SJCRH30 (cell line): ENCODE measurements at regions not wholly inside any gene's neighbourhood (a gene's known extent, or its start where the extent isn't known, plus 50 kb on each side); places are given as distances from the start of the nearest gene placed in this dataset.

Experiments
- DNase-seq, 2 experiments: peaks; one replicate each; pipeline ENCODE4 v3.0.0-alpha.2; 2015 to 2020
- H3K27ac ChIP-seq: fragments of 250-450 bp; sonication (Bioruptor Pico); 2 replicates; pipeline ENCODE4 v1.5.1; 2020; ENCODE audit warnings: mild to moderate bottlenecking, moderate library complexity
- H3K27me3 ChIP-seq: fragments of 250-450 bp; sonication (Bioruptor Pico); 2 replicates; pipeline ENCODE4 v1.5.1; 2020; ENCODE audit warnings: mild to moderate bottlenecking, moderate library complexity
- H3K36me3 ChIP-seq: fragments of 250-450 bp; sonication (Bioruptor Pico); 2 replicates; pipeline ENCODE4 v1.5.1; 2020; ENCODE audit warnings: mild to moderate bottlenecking, moderate library complexity
- H3K4me1 ChIP-seq: fragments of 250-450 bp; sonication (Bioruptor Pico); 2 replicates; pipeline ENCODE4 v1.5.1; 2020; ENCODE audit warnings: mild to moderate bottlenecking, moderate library complexity
- H3K4me3 ChIP-seq: fragments of 250-450 bp; sonication (Bioruptor Pico); 2 replicates; pipeline ENCODE4 v1.5.1; 2020; ENCODE audit warnings: mild to moderate bottlenecking, moderate library complexity
- H3K9me3 ChIP-seq: fragments of 250-450 bp; sonication (Bioruptor Pico); replicated peaks from 2 replicates; pipeline ENCODE4 v1.5.1; 2020; ENCODE audit warnings: mild to moderate bottlenecking, moderate library complexity

DNA sequence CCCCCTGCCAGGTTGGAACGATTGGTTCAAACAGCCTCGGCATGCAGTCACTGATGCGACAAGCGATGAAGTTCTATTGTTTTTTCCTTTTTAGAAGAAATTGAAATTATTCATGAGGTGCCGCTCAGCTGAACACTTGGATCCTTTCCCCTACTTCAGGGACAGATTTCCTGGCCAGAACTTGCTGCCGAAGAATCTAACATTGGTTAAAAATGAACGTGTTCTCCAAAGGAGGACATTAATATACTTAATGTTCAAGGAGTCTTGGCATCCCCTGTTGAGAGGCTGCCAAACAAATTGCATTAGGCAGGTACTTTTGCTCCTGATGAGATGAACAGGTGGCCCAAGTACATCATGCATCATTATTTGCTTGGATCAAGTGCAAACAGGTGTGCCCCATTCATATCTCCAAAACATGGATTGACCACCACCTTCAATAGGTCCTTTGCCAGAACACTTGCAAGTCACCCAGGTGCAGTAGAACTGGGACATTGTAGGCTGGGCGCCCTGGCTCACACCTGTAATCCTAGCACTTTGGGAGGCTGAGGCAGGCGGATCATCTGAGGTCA is 437.2 kb downstream of the HAPSTR1 start:
- no peak for DNase-seq
- Histone ChIP-seq H3K4me3 (no peak overlapping the region), H3K27ac (no peak overlapping the region), H3K36me3 (no peaks in the 10 kb centered on the region), H3K27me3 (no peaks in the 10 kb centered on the region), H3K4me1 (no peaks in the 10 kb centered on the region), H3K9me3 (no peaks in the 10 kb centered on the region)

DNA sequence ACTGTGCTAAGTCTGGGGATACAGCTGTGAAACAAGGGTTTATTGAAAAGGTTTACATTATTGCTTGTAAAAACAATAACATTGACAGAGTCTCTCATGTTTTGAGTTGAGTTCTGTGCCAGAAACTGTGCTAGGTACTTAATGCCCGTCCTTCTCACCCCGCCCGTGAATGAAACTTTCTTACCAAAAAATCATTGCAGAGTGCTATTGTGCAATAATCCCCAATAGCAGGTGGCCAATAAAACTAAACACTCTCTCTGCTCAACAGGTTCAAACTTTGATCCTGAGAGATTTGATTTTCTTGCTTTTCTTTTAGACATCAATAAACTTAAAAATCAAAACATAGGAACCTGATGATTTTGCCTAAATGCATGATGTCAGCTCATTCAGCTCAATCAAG is 441.6 kb downstream of the HAPSTR1 start:
- no peaks in the 10 kb centered on the region for H3K9me3 ChIP-seq
- no peaks in the 10 kb centered on the region for H3K27me3 ChIP-seq
- H3K36me3 ChIP-seq = no peaks in the 10 kb centered on the region
- DNase-seq = no peak
- no peaks in the 10 kb centered on the region for H3K4me1 ChIP-seq
- H3K4me3 ChIP-seq = no peak overlapping the region
- H3K27ac ChIP-seq = no peak overlapping the region

DNA sequence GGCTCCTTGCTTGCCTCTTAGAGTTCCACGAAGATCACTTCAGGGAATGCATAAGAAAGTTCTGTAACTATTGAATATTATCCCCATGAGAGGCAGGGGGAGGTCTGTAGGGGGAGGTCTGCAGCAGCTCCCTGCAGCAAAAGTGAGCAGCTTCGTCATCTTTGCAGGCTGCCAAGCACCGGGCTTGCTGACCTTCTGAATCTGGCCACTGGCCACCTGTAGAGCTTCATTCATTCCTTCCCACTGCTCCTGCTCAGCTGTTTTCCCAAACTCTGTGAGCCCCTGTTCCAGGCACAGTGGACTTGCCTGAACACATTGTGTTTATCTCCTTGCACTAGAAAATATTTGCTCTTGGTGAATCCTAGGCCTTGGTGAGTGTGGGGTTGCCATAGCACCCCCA is 443.3 kb downstream of the HAPSTR1 start:
- Histone ChIP-seq H3K9me3 (no peaks in the 10 kb centered on the region), H3K36me3 (no peaks in the 10 kb centered on the region), H3K4me1 (no peaks in the 10 kb centered on the region), H3K27me3 (no peaks in the 10 kb centered on the region), H3K4me3 (no peak overlapping the region), H3K27ac (no peak overlapping the region)
- DNase-seq = no peak

DNA sequence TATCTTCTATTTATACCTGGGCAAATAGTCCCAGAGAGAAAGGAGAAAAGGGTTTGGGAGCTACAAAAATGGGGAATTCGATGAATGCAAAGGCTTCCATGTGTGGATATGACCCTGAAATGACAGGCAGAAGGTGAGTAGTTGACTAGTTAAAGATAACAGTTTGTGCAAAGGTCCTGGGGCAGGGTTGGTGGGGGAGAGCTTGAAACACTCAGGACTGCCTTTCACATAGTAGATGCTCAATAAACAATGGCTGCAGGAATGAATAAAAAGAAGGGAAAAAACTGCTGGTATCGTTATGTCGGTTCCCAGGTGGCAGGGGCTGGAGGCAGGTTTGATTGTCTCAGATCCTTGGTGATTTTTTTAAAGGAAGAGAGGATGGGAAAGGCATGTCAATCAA is 445.5 kb downstream of the HAPSTR1 start:
- Histone ChIP-seq H3K36me3 (no peaks in the 10 kb centered on the region), H3K27me3 (no peaks in the 10 kb centered on the region), H3K27ac (no peak overlapping the region), H3K4me3 (no peak overlapping the region), H3K9me3 (no peaks in the 10 kb centered on the region), H3K4me1 (no peaks in the 10 kb centered on the region)
- no peak for DNase-seq

DNA sequence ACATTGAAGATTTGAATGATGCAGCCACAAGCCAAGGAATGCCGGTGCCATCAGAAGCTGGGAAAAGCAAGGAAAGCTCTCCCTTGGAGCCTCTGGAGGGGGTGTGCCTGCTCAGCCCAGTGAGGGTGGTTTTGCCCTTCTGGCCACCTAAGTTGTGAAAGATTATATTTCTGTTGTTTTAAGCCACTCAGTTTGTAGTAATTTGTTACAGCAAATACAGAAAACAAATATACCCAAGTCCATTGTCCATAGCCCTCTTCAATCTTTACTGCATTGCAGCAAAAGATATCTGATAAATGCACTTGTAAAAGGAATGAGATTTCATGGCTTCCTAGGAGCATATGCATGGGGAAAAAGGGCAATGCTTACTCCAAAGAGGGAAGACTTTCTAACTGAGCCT is 447.9 kb downstream of the HAPSTR1 start:
- H3K4me1 ChIP-seq = no peaks in the 10 kb centered on the region
- no peaks in the 10 kb centered on the region for H3K9me3 ChIP-seq
- H3K27me3 ChIP-seq = no peaks in the 10 kb centered on the region
- H3K4me3 ChIP-seq = no peak overlapping the region
- no peaks in the 10 kb centered on the region for H3K36me3 ChIP-seq
- no peak overlapping the region for H3K27ac ChIP-seq
- DNase-seq = no peak

DNA sequence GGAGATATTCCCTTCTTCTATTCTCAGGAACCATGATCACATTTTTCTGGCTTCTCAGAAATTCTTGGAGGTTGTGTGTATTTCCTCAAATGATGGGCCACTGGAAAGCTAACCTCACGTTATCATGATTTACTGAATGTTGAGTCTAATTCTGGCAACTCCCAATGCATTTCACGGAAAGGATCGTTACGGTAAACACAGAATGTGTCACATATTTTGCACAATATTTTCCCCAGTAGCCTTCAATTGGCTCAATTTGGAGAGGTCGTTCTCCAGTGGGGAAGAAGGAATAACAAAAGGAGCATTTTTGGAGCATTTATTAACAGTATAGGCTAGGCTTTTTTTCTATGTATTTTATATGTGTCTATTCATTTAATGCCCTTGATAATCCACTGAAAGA is 450.3 kb downstream of the HAPSTR1 start:
- Histone ChIP-seq H3K4me3 (no peak overlapping the region), H3K36me3 (no peaks in the 10 kb centered on the region), H3K27ac (no peak overlapping the region), H3K9me3 (no peaks in the 10 kb centered on the region), H3K4me1 (no peaks in the 10 kb centered on the region), H3K27me3 (no peaks in the 10 kb centered on the region)
- DNase-seq = no peak

DNA sequence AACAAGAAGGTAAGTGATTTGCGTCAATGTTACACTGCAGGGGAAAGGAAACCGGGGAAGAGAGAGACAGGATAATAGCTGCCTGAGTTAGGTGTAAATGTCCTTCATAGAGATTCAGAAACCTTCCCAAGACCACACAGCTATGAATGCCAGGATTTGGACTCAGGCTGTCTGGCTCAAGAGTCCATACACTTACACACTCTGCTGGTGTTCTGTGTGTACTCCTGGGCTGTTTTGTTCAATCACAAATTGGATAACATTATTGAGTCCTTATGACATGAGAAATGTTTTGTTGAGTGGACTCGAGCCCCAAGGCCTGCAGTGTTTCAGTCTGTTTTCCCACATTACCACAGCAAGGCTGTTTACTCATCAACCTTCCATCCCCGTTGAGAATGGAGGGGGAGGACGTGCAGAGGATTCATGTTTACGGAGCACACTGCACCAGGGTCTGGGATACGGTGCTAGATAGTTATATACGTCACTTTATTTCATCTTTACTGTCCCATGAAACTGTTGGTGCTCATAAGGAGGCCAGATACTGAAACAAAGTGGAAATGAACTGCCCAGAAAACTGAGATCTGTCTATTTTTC is 450.8 kb downstream of the HAPSTR1 start:
- H3K9me3 ChIP-seq = no peaks in the 10 kb centered on the region
- H3K27me3 ChIP-seq = no peaks in the 10 kb centered on the region

DNA sequence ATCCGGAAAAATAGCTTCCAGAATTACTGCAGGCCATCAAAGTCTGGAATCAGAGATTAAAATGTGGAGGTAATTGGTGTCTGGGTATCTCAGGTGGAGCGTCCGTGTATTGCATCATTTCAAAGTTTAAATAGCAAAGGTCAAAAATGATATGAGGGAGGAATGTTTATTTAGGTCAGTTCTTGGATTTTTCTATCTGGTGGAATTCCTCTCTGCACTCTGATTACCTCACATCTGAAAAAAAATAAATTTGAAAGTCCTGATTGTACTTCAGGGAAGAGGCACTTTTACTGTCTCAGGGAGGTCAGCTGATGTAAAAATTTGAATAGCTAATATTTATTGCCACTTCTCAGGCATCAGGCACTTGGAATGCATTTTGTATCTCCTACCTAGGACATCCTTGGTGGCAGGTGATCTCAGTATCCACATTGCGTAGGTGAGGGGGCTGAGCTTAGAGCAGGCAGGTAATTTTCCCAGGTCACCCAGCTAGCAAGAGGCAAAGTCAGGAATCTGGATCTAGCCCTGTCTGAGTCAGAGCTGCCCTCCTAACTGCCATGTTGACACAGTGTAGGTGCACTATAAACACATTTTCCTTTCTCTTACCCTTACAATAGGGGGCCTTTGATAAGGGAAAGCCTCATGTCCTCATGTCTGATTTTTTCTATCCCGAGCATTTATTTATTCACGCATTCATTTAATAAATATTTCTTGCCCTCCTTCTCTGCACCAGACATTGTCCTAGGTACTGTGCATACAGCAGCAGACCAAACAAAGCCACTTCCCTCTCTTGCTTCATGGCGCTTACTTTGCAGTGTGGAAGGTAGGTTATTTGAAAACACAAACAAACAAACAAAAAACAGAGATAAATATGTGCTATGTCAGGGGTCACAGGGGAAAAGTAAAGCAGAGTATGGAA is 454.3 kb downstream of the HAPSTR1 start:
- Histone ChIP-seq H3K4me1 (no peaks in the 10 kb centered on the region), H3K9me3 (no peaks in the 10 kb centered on the region), H3K27ac (no peak overlapping the region), H3K36me3 (no peaks in the 10 kb centered on the region), H3K27me3 (no peaks in the 10 kb centered on the region), H3K4me3 (no peak overlapping the region)
- no peak for DNase-seq

More for the DNA sequence above, 450.8 kb downstream of the HAPSTR1 start:
- Histone ChIP-seq H3K36me3 (no peaks in the 10 kb centered on the region), H3K27ac (no peak overlapping the region), H3K4me3 (no peak overlapping the region), H3K4me1 (no peaks in the 10 kb centered on the region)
- DNase-seq = no peak

DNA sequence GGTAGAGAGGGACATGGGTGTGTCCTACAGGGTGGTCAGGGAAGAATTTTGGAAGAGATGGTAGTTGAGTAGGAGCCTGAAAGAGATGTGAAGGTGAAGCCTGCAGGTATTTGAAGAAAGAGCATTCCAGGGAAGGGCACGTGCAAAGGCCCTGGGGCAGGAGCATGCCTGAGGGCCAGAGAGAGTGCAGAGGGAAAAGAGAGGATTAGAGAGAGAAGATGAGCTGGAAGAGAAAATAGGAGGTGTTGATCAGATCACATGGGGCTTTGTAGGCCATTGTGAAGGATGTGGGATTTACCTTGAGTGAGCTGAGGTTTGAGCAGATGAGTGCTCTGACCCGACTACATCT is 455.0 kb downstream of the HAPSTR1 start:
- Histone ChIP-seq H3K27me3 (no peaks in the 10 kb centered on the region), H3K4me3 (no peak overlapping the region), H3K27ac (no peak overlapping the region), H3K4me1 (no peaks in the 10 kb centered on the region), H3K36me3 (no peaks in the 10 kb centered on the region), H3K9me3 (no peaks in the 10 kb centered on the region)
- no peak for DNase-seq

DNA sequence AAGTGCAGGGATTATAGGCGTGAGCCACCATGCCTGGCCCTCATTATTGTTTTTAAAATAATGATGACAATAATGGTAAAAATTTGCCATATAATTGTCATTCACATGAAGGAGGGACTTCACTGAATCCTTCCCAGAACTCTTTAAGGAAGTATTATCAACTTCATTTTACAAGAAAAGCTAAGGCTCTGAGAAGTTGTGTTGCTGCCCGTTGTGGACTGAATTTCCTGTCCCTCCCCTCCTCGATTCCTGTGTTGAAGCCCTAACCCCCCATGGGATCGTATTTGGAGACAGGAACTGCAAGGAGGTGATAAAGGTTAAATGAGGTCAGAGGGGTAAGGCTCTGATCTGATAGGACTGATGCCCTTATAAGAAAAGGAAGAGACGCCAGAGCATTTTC is 458.0 kb downstream of the HAPSTR1 start:
- H3K4me1 ChIP-seq = no peaks in the 10 kb centered on the region
- H3K9me3 ChIP-seq = no peaks in the 10 kb centered on the region
- H3K27me3 ChIP-seq = no peaks in the 10 kb centered on the region
- no peak for DNase-seq
- H3K36me3 ChIP-seq = no peaks in the 10 kb centered on the region
- no peak overlapping the region for H3K27ac ChIP-seq
- H3K4me3 ChIP-seq = no peak overlapping the region

DNA sequence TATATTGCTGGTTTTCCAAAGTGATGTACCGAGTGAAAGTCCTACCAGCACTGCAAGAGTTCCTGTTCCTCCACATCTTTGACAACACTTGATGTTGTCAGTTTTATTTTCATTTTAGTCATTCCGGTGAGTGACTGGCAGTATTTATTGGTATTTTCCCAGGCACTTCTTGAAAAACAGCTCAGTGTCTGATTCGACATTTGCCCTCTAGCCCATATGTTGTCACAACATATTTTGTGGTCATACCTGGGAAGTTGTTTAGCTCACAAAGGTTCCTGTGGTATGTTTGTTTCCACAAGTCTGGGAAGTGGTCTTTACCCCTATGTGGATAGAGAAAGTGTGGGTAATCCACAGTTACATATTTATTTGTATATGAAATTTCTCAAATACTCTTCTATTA is 463.6 kb downstream of the HAPSTR1 start:
- Histone ChIP-seq H3K9me3 (no peaks in the 10 kb centered on the region), H3K4me1 (no peaks in the 10 kb centered on the region), H3K4me3 (no peak overlapping the region), H3K27ac (no peak overlapping the region), H3K27me3 (no peaks in the 10 kb centered on the region), H3K36me3 (no peaks in the 10 kb centered on the region)
- no peak for DNase-seq

DNA sequence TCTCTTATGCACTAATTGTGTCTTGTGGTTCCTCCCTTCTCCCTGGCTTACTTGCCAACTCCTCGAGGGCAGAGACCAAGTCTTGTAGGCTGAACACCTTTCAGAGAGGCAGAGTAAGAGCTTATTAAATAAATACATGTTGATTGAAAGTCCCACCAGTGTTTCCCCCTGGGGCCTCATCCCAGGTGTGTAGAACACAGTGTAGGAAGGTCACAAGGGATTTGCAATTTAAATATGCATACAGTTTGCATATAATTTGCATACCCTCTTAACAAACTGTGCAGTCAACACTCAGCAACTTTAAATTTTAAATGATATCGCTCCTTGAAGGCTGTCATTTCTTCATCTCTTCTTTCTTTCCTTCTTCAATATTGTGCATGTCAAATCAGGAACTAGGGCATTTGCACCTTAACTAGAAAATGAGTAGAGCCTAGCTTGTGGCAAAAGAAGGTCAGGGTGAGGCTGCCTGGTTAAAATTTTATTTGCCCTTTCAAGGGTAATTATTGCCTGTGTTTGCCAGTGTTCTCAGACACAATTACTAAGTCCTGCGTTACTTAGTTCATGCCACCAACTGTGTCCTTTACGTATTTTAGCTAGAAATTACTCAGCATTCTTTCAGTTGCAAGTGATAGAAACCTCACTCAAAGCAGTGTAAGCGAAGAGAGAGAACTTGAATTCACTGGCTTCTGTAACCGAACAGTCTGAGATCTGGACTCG is 465.7 kb downstream of the HAPSTR1 start:
- DNase-seq = no peak
- Histone ChIP-seq H3K9me3 (no peaks in the 10 kb centered on the region), H3K27me3 (no peaks in the 10 kb centered on the region), H3K4me1 (no peaks in the 10 kb centered on the region), H3K36me3 (no peaks in the 10 kb centered on the region), H3K27ac (no peak overlapping the region), H3K4me3 (no peak overlapping the region)

DNA sequence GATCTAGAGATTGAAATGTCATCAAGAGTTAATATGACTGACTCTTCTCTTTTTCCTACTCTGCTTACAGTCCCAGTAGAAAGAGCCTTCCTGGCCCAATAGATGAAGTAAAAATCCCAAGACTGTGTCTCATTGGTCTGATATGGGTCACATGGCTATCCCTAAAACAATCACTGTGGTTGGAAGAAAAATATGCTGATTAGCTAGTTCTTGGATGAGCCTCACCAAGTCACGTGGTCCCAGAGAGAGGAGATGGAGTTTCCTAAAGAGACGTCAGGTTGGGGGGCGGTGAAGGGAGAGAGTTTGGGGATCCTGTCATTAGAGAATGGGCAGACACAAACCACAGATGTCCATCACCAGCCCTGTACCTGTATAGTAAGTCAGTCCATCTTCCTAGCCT is 466.3 kb downstream of the HAPSTR1 start:
- no peaks in the 10 kb centered on the region for H3K9me3 ChIP-seq

DNA sequence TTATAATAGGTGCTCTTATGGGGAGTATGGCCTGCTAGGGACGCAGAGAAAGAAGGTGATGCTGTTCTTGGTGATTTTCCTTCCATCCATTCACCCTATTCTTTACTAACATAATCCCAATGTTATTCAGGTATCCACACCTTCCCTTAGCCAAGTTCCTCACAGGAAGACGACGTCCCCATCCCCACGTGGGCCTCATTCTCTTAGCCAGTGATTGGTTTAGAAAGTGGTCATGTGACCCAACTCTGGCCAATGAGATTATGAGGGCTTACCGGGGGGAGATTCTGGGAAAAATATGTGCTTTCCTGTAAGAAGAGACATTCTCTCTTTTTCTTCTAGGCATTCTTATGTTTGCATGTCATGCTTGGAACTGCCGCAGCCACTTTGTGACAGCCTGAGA is 474.7 kb downstream of the HAPSTR1 start:
- no peak for DNase-seq
- no peaks in the 10 kb centered on the region for H3K36me3 ChIP-seq
- H3K4me3 ChIP-seq = no peak overlapping the region
- H3K27me3 ChIP-seq = no peaks in the 10 kb centered on the region
- H3K27ac ChIP-seq = no peak overlapping the region
- no peaks in the 10 kb centered on the region for H3K4me1 ChIP-seq
- H3K9me3 ChIP-seq = no peaks in the 10 kb centered on the region

More for the DNA sequence above, 466.3 kb downstream of the HAPSTR1 start:
- DNase-seq = no peak
- Histone ChIP-seq H3K4me1 (no peaks in the 10 kb centered on the region), H3K27ac (no peak overlapping the region), H3K27me3 (no peaks in the 10 kb centered on the region), H3K36me3 (no peaks in the 10 kb centered on the region), H3K4me3 (no peak overlapping the region)

DNA sequence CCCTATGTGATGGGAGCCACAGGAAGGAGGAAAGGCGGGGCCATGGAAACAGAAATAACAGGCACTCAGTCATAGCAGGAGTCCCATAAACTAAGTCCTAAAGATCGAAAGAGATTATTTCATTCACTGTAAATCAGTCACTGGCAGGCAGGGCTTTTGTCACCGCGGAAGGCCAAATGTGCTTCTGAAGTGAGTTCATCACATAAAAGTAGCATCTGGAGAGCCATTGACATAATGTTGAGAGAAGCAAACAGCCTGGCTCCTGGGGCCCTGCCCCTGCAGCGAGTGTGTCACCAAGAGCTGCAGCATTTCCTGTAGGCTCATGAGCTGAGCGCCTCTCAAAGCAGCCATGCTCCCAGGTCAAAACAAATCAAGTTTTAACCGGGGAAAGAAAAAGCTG is 476.2 kb downstream of the HAPSTR1 start:
- no peaks in the 10 kb centered on the region for H3K27me3 ChIP-seq
- H3K9me3 ChIP-seq = no peaks in the 10 kb centered on the region
- H3K36me3 ChIP-seq = no peaks in the 10 kb centered on the region
- no peaks in the 10 kb centered on the region for H3K4me1 ChIP-seq
- no peak for DNase-seq
- H3K27ac ChIP-seq = no peak overlapping the region
- H3K4me3 ChIP-seq = no peak overlapping the region
